ENCODE measurements at regions not wholly inside any gene's neighbourhood (a gene's known extent, or its start where the extent isn't known, plus 50 kb on each side); places are given as distances from the start of the nearest gene placed in this dataset.
"Not testable (repeated sequence)": the region's sequence is repeated elsewhere in the genome, so short reads cannot be mapped to it uniquely, and the experiment has no call there.

GRCh38 chr5:117143406-117143805 is 568.8 kb upstream of the SEMA6A start:
- no peak for DNase-seq (ENCODE audit: low read depth)

- no peak for DNase-seq (ENCODE audit: low read depth)
These were observed 563.9 kb upstream of the SEMA6A start for GRCh38 chr5:117138523-117138922.

GRCh38 chr5:117135851-117136250 is 561.2 kb upstream of the SEMA6A start:
- DNase-seq (ENCODE audit: low read depth) = no peak

- no peak for DNase-seq (ENCODE audit: low read depth)
These were observed 558.6 kb upstream of the SEMA6A start for GRCh38 chr5:117133198-117133597.

GRCh38 chr5:117131876-117132275 is 557.3 kb upstream of the SEMA6A start:
- no peak for DNase-seq (ENCODE audit: low read depth)

DNA sequence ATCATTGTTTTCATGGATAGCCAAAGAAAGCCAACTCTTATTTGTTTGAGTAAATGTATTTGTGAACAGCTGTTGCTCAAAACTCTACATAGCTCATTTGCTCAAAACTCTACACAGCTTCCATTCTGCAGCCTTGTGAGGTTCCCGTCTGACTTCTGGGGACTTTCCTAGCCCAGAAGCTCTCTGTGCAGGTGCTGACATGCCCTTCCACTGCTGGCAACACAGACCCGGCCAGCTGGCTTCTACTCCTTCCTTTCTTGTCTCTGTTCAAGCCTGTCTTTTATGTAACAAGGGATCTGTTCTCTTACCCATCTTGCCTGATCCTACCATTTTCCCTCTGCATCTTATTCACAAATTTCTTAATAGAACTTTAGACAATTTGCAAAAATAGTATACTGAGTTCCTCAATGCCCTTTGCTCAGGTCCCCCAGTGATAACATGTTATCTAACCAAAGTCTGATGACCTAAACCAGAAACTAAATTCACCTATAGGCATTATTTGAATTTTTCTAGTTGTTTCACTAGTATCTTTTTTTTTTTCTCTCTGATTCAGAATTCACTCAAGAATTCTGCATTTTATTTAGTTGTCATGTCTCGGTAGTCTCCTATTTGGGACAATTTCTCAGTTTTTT is 556.5 kb upstream of the SEMA6A start:
- no peak for DNase-seq (ENCODE audit: low read depth)

GRCh38 chr5:117118499-117118898 is 543.9 kb upstream of the SEMA6A start:
- no peak for DNase-seq (ENCODE audit: low read depth)

GRCh38 chr5:117117314-117117713 is 542.7 kb upstream of the SEMA6A start:
- DNase-seq (ENCODE audit: low read depth) = not testable (repeated sequence)

DNA sequence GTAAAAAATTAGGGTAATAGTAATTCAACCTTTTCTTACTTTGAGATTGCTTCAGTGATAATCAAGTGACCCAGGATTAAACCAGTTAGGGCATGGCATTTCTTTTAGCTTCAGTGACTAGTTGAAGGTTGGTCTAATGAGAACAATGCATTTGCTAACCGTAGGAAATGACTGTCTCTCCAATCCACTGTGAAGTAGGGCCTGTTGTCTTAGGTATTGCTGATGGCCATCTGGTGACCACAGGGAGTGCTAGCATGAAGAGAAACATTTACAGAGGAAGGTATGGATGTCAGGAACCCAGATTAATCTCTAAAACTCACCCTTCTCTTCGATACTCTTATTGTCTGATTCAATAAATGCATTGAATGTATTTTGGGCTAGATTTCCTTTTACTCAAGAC is 535.9 kb upstream of the SEMA6A start:
- DNase-seq (ENCODE audit: low read depth) = no peak

DNA sequence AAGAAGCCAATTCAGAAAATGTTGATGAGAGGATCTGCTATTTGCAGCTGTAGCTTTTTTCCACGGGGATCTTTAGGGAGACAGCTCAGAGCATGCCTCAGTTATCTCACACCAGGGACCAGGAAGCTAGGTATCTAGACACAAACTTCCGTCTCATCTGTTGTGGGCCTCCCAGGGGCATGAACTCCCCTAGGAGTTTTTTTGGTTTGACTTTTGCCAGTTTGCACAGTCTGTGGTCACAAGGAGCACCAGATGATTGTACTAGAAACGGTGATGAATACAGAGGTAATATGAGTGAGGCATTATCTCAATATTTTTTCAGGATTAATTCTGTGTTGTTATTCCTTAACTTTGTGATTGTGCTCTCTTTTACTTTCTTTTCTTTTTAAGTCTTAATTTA is 533.2 kb upstream of the SEMA6A start:
- DNase-seq (ENCODE audit: low read depth) = no peak

DNA sequence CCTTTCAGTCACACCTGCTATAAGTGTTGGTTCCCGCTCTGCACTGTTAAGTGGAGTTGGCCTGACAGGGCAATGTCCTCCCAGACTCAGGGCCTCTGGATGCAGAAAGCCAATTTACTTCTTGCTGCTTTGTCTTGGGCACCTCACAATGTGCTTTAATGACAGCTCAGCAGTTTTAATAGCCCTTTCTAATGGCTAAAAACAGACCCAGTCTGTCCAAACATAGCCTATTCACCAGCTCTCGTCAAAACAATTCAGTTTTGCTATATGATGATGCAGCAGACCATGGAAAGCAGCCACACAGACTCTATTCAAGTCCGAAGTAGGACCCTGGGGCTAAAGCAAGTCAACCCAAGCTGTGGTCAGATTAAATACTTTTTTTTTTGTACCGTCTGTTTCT is 529.1 kb upstream of the SEMA6A start:
- DNase-seq (ENCODE audit: low read depth) = no peak

DNA sequence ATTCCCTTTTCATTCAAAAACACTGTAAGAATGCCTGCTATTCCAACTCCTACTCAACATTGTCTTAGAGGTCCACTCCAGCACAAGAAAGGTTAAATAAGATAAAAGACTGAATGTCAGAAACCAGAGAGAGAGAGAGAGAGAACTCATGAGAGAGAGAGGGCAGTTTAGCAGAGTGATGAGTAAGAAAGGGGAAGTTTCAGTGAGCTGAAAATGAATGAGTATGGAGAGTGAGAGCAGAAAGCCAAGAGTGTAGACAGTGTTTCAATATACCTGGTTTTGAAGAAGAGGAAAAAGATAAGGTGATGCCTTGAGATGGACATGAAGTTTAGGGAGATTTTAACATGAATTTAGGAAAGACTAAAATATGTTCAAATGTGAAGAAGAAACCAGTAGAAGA is 528.0 kb upstream of the SEMA6A start:
- DNase-seq (ENCODE audit: low read depth) = no peak

DNA sequence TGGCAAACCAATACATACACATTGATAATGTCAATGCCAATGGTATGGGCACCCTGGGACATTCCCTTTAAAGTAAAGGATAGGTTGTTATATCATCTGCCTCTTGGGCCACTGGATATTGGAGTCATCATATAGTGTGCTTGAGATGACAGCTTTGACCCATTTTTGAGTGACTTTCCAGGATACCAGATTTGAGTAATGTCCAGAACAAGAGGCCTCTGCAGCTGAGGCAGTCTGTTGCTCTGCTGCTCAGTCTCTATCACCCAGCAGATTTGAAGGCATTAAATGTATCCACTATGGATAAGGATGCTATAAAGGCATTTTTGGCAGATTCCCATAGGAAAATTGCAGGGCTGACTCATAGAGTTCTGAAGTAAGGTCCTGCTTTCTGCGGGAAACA is 525.6 kb upstream of the SEMA6A start:
- no peak for DNase-seq (ENCODE audit: low read depth)

DNA sequence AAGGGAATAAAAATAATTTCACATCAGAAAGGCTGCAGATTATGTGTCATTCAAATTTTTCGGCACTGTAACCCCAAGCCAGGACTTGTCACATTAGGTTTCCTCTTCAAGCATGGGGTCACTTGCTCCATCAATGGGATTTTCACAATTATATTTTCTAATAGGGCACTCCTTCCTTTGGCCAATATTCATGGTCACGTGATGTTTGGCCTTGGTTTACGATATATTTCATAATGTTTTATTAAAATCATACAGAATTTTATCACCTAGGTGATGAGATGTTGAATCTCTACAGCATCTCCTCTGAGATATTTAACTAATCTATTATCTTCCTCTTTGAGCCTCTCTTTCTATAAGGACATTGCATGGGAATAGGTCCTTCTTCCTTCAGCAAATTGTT is 523.5 kb upstream of the SEMA6A start:
- no peak for DNase-seq (ENCODE audit: low read depth)

- no peak for DNase-seq (ENCODE audit: low read depth)
These were observed 521.0 kb upstream of the SEMA6A start for GRCh38 chr5:117095346-117096332.

DNA sequence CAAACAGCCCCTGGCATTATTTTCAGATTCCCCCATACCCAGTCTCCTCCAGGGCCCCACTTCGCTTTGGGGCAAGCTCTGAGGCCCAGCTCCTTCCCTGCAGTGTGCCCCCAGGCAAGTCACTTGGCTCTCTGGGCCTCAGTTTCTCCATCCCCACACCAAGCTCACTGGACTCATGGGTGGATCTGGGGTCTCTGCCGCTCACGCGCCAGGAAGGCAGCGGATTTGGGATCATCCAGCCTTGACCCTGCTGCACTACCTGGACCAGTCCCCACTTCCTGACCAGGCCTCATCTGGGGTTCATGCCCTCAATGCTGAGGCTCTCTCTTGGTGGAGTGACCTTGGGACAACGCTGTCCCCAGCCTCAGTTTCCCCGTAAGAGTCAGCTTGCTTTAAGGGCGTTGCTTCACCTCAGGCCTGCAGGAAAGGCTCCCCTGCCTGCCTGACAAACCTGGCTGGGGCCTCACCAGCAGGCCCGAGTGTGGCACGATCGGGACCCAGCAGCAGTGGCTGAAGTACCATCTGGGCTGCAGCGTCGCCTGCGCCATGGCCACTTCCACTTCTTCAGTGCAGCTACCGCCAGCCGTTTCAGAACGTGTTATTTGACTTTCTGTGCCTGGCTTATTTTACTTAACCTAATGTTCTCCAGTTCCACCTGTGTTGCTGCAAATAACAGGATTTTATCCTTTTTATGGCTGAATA is 519.6 kb upstream of the SEMA6A start:
- no peak for DNase-seq (ENCODE audit: low read depth)

DNA sequence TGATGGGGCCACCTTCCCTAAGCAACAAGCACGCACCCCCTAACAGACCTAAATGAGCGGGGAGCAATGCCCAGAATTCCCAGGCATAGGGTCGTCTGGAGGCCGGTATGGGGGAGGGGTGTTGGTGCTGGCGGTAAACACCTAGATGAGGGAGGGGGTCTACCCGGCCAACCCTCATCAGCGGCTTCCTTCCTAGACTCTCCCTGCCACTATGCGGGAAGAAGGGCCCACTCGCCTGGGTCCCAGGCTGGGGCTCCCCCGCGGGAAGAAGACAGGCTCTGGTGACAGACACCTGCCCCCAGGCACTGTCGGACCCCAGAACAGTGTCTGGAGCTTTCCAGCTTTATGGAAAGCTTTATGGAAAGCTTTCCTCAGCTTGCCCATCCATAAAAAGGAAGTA is 519.0 kb upstream of the SEMA6A start:
- DNase-seq (ENCODE audit: low read depth) = no peak

GRCh38 chr5:117089001-117089400 is 514.4 kb upstream of the SEMA6A start:
- no peak for DNase-seq (ENCODE audit: low read depth)

- DNase-seq (ENCODE audit: low read depth) = no peak
These were observed 513.6 kb upstream of the SEMA6A start for GRCh38 chr5:117088176-117088575.

GRCh38 chr5:117084067-117084466 is 509.4 kb upstream of the SEMA6A start:
- DNase-seq (ENCODE audit: low read depth) = no peak

- DNase-seq (ENCODE audit: low read depth) = no peak
These were observed 508.4 kb upstream of the SEMA6A start for GRCh38 chr5:117082977-117083376.

DNA sequence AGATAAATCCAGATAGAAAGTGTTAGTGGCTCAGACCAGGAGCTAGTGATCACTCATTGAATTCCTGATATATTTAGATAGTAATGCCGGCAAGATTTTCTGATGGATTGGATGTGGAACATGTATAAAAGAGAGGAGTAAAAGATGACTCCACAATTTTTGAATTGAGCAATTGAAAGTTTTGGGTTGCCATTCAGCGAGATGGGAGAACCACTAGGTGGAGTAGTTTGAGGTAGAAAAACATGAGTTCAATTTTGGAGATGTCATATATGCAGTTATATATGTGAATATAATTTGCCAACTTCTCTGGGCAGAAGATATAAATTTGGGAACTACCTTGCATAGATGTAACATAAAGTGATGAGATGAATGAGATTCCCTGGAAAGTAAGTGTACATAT is 502.5 kb upstream of the SEMA6A start:
- no peak for DNase-seq (ENCODE audit: low read depth)

DNA sequence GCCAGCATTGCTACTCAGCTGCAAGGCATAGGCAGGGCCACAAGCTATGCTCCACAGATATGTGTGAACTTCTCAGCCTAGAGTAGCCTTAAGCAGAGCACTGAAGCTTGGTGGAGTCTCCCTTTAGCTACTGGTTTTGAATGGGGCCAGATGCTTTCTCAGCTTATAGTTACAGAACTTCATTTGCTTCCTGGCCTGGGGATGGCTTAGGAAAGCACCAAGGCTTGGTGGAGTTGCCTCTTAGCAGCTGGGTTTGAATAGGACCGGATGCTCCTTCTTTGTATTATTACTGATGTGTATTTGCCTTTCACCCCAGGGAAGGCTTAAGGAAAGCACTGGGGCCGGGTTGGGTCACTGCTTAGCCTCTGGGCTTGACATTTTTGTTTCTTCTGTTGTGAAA is 497.8 kb upstream of the SEMA6A start:
- no peak for DNase-seq (ENCODE audit: low read depth)

Data from stimulated activated CD8-positive, alpha-beta memory T cell treated with anti-CD3 and anti-CD28 coated beads, Interleukin-15, amount 100 ng/mL, for 1 hour (primary cell).